ENCODE measurements at regions not wholly inside any gene's neighbourhood (a gene's known extent, or its start where the extent isn't known, plus 50 kb on each side); places are given as distances from the start of the nearest gene placed in this dataset.

- TF ChIP-seq CTCF (conservative IDR thresholded peaks at IDR 0.05; ENCODE audit: low read depth, low read length) (no peak), EZH2 (IDR thresholded peaks at IDR 0.05; ENCODE audit: borderline replicate concordance, low read depth, low read length, poor library complexity, severe bottlenecking) (no peak)
Observed at GRCh38 chr5:105817914-105818313, 1852.8 kb downstream of the EFNA5 start.

Measured in A673 (cell line).